Superior temporal gyrus (tissue), 1 donor: ENCODE measurements at regions not wholly inside any gene's neighbourhood (a gene's known extent, or its start where the extent isn't known, plus 50 kb on each side); places are given as distances from the start of the nearest gene placed in this dataset.
"Not testable (repeated sequence)": the region's sequence is repeated elsewhere in the genome, so short reads cannot be mapped to it uniquely, and the experiment has no call there.

Experiments
- DNase-seq: peaks from one replicate; pipeline ENCODE4 v3.0.0-alpha.2; 2016; ENCODE audit errors: extremely low spot score

DNA sequence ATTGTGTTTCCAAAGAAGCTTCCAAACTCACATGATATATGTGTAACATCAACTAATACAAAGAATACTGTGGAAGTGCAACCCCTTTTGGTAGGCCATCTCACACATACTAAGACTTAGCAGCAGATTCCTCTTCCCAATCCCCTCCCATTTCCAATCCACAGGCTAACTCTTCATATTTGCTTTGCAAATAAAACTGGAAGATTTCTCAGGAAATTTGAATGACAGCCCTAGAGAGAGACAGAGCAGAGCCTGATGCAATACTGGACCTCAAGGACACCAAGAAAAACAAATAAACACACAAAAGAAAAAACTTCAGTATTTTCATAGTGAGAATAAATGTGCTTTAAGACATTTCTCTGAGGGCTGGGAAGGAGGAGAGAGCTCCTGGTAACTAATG, 190.2 kb upstream of the BRINP3 start:
- DNase-seq, result no peak

DNA sequence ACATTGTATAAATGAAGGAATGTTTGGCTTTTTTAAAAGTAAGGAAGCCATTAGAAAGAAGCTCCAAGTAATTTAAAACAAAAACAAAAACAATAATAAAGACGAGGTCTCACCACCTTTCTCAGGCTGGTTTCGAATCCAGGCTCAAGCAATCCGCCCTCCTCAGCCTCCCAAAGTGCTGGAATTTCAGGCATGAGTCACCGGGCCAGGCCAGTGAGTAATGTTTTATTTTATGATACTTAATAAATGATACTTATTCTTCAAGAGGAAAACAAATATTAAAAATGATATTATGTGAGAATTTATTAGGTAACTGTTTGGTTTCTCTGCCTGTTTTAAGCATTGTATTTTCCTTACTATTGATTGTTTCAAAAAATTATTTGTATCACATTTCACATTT, 201.4 kb upstream of the BRINP3 start:
- DNase-seq, result no peak

DNA sequence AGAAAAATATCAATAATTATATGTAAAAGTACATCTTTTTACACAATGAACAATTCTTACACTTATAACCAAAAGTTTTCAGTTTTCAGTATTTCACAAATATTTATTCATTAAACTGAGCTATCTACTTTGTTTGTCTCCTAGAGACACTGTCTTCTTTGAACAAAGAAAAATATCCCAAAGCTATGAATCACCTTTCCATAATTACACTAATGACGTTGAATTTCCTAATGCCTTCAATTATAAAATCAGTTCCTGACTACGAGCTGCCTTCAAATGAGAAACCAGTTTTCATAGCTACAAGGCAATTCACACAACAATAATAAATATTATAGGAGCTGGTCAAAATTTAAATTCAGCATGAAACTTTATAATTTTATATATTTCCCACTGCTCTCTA, 201.8 kb upstream of the BRINP3 start:
- no peak for DNase-seq

DNA sequence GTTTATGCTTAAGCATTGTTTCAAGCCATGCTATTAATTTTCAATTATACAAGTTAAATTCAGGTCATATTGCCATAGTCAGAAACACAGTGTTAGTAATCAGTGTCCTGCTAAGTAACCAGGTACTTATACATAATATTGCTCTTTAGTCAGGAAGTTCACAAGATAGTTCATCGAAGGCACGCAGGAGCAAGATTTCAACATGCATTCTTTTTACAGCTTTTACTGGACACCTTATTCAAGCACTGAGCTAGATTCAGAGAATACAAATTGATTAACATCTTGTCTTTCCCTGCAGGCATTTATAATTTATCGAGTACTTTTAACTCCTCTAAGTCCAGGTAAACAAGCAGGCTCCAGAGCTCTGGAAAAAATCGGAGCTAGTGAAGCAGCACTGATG, 202.3 kb upstream of the BRINP3 start:
- DNase-seq, result no peak

DNA sequence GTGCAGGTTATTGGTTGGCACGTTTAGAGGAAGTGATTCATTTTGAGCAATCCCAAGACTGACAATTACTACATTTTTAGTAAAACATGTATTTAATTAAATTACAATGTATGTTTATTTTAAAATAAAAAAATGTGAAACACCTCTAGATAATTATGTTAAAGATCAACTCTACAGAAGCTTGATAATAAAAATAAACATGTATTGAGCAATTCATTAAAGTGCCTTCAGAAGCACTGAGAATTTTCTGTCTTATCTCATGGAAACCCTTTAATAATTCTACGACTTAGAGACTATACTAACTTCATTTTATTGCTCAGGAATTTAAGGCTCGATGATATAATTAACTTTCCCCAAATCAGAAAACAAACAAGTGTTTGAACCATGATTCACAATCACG, 208.0 kb upstream of the BRINP3 start:
- no peak for DNase-seq

DNA sequence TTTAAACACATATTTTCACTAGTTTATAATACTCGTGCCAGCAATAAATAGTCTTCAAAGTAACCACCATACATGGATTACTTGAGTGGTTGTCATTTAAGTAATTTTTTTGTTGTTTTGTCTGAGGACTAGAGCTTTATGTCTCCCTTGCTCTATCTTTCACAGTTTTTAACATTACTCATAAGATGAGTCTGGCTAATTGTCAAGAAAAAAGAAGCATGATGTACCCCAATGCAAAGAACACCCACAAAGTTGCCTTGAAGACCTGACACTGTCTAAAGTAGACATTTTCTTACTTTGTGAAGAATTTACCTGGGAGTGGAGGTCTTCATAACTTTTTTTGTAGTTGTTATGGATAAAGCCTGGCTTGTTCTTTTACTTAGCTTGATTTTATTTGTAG, 210.4 kb upstream of the BRINP3 start:
- no peak for DNase-seq

DNA sequence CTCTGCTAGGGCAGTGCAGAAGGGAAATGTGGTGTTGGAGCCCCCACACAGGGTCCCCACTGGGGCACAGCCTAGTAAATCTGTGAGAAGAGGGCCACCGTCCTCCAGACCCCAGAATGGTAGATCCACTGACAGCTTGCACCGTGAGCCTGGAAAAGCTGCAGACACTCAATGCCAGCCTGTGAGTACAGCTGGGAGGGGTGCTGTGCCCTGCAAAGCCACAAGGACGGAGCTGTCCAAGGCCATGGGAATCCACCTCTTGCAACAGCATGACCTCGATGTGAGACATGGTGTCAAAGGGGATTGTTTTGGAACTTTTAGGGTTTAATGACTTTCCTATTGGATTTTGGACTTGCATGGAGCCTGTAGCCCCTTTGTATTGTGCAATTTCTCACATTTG, 220.8 kb upstream of the BRINP3 start:
- DNase-seq, result not testable (repeated sequence)

DNA sequence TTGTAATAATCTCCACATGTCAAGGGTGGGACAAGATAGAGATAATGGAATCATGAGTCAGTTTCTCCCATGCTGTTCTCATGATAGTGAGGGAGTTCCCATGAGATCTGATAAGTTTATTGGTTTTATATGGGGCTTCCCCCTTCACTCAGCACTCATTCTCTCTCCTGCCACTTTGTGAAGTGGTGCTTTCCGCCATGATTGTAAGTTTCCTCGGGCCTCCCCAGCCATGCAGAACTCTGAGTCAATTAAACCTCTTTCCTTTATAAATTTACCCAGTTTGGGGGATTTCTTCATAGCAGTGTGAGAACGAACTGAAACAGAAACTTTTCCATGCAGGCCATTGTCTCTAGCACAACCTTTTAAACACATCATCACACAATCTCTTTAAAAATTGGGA, 221.5 kb upstream of the BRINP3 start:
- DNase-seq, result no peak

DNA sequence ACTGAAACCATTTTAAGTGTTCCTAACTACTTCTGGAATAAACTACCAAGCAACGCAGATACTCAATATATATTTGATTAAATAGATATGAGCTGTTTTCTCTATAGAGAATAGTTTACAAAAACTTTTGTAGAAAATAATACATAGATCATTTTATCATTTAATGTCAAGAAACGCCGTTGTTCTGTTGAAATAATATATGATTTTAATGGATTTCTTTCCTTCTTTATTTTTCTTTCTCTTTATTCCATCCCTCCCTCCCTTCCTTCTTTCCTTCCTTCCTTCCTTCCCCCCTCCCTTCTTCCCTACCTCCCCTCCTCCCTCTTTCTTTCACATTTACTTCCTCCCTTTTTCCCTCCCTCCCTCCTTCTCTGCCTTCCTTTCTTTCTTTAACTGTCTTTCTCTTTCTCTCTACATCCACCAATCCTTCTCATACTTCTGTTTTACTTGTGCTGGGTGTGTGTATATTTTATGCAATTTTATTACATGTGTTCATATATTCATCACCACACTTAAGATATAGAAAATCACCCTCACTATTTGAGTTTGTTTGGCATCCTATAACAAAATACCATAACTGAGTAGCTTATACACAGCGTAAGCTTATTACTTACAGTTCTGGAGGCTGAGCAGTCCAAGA, 230.9 kb upstream of the BRINP3 start:
- DNase-seq, result no peak

DNA sequence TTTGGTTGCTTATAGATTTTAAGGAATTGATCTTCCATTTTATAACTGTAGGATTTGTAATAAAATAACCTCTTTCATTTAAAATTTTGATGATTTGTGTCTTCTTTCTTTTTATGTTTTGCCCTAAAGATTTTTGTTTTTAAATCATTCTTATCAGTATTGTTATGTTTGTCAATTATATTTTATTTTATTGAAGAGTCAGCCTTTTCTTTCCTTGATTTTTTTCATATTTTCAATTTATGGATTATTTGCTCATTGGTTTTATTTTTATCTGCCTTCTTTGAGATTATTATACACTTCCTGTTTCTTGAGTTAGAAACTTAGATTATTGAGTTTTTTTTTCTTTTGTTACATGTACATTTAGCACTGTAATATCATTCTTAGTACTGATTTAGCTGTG, 233.4 kb upstream of the BRINP3 start:
- DNase-seq, result no peak

DNA sequence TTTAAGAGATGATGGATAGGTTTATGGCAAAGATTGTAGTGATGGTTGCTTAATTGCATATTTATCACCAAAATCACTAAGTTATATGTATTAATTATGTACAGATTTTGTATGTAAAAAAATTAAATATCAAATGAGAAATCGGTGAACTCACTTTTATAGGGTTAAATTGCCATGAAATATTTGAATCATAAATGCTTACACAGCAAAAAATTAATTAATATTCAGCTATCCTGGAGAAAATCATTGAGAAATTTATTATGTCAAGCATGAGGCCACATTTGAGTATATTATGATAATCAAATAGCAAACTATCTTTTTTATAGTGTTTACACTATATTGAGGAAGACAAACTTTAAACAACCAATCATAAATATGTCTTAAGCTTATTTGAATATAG, 239.4 kb upstream of the BRINP3 start:
- DNase-seq, result no peak

DNA sequence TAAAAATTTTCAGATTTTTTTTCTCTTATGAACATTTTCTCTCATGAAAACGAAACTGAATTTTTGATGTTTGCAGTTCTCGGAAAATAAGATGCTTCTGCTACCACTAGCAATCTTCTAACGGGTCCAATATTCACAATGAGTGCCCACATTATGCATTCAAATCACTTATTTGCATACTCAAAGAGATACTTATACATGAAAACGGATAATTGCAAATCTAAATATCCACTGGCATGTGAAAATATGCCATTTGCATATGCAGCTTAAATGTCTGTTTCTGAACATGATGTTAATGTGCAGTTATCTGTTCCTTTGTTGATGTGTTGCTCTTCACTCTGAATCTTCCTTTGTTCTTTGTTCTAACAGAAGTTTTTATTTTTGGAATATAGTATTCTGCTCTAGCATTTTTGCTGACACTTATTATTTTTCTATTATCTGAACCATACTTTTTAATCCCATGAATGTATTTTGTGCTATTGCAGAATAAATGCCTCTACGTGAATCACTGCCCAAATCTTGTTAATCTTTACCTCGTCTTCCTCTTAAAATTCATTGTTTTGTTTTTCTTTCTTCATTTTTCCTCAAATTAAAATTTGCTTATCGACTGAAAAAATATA, 259.4 kb upstream of the BRINP3 start:
- DNase-seq, result no peak

DNA sequence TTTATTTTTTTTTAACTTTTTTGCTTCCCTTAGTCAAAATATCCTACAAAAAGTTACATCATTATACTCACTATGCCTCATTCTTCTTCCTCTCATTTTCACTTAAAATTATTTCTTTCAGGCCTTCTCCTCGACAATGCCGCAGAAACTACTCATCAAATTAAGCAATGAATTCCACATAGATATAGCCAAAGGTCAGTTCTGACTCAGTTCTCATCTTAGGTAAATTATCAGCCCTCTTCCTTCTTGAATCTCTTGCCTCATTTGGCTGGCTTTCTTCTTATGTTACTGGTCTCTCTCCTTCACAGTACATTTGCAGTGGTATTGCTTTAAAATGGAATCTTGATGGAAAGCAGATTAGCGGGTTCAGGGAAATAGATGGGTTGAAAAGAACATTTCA, 260.7 kb upstream of the BRINP3 start:
- no peak for DNase-seq

DNA sequence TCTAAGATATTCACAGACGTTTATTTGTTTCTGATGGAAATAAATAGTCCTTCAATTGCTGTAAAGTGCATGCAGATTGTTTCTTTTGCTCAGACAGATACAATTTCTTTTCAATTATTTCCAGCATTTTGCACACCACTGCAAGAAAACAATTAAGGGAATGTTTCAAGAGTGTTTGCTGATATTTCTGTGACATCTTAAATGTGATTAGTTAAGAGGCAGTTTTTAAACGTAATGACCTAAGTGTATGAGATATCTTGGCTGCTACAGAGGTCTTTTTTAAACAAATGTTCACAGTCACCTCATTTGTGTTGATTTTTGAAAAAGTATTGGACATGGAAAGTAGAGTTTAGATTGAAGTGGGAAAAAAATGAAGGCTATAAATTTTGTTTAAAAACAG, 262.3 kb upstream of the BRINP3 start:
- DNase-seq, result no peak

DNA sequence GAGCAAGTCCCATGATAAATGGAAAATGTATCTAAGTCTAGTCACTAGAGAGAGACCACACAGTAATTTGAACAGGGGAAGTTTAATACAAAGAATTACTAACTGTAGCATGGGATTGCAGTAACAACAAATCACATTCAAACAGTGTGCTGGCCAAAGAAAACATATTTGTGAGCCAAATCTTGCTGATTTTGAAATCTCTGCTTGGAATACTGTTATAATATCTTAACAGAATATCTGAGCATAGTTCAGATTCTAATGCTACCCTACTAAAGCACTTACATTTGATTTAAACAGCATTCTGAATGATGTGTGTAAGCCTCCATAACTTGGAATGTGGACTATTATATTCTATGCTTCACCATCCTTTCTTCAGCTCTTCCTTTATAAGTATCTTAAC, 270.0 kb upstream of the BRINP3 start:
- DNase-seq, result no peak

DNA sequence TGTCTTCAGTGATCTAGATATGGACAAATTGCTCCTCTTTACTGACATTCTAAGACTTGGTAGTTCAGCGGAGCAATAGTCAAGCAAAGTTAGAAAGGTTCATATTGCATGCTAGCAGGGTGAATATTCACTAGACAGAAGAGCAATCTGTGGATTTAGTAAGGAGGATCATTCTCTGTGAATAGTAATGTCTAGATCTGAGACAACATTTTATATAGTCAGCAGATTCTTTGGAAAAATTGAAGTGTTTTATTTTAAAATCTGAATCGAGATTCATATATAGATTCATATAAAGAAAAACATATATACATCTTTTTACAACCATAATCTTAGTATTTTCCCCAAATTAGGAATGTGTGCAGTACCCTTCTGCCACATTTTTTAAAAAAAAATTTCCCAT, 274.5 kb upstream of the BRINP3 start:
- DNase-seq, result no peak

DNA sequence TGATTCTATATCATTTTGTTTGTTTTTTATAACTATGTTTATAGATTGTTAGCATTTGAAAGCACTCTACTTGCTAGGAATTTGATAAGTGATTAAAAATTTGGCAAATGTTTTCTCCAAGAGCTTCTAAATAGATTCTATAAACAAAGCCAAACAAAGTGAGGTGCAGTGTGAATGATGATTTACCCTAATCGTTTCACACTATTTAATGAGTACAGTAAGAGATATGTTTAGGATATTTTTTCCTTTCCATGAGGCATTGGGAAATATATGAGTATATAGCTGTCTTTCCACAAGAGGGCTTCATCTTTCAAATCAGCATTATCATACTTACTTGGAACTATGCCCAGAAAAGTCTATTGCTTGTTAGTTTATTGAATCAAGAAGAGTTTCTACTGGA, 277.0 kb upstream of the BRINP3 start:
- DNase-seq, result no peak

DNA sequence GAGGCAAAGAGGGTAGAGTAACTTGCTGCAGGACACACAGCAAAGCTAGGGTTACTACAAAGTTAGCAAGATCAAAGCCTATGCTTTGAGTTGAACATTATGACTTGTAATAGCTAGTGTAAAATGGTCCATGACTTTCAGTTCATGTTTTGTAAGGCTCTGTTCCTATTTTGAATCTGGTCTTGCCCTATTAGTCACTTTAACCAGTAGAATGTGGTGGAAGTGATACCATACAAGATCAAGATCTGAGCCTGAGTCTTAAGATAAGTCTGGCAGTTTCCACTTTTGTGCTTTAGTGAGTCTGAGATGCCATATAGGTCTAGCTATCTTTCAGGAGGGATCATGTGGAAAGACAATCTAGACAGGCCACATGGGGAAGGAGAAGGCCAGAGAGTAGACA, 282.1 kb upstream of the BRINP3 start:
- no peak for DNase-seq

DNA sequence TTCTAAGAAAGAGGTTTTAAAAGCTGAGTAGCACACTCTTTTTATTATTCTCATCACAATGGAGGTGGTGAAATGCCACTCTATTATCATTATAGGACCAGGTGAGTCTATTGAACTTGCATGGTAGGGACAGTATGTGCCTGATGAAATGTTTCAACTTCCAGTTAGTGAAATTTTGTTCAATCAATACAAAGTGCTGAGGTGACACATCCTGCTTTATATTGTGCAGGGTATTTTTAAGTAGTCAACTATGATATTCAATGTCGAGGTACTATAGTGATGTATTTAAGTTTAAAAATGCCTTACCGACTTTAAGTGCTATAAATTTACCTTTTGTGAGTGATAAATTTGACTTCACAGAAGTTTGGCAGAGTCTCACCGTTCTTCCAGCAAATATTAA, 284.7 kb upstream of the BRINP3 start:
- DNase-seq, result no peak

DNA sequence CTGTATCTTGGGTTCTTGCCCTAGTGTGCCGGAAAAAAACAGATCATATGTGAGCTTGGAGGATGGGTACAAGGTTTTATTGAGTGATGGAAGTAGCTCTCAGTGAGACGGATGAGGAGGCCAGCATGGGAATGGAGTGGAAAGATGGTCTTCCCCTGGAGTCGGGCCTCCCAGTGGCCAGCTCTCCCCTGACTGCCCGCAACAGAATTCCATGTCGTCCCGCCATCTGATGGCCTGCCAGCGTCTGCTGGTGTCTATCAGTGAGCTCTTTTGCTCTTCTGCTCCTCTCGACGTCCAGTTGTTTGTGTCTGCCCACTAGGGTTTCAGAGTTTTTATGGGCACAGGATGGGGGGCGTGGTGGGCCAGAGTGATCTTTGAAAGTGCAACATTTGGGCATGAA, 315.2 kb upstream of the BRINP3 start:
- no peak for DNase-seq

DNA sequence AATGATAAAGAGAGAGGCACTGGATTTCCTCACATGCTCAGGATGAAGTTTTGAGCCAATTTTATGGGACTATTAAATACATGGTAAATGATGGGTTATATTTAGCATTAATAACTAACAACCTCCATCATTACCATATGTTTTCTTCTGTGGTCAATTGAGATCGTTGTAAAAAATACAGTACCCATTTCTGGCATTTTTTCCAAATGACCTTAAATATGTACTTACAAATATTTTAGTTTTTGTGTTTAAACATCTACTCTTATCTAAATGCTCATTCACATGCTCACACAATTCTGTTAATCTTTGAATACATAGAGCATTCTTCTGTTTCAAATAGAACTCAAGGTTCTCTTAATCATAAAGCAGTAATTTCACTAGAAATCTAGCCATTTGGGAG, 330.0 kb upstream of the BRINP3 start:
- DNase-seq, result no peak

DNA sequence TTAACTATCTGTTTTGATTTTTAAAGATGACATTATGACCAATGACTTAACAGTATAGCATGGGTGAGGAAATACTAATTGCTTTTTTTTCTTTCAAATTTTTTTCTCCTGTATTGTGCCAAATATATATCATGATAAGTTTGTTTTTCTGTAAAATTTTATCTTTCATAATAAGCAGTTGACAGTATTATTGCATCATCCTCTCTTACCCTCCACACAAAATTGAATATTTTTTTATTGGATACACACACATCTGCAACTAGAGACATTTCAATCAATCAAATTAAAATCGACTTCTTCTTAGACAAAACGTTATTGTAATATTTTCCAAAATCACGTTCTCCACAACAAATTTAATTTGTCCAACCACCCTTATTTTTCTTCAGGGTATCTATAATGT, 330.4 kb upstream of the BRINP3 start:
- DNase-seq, result no peak

DNA sequence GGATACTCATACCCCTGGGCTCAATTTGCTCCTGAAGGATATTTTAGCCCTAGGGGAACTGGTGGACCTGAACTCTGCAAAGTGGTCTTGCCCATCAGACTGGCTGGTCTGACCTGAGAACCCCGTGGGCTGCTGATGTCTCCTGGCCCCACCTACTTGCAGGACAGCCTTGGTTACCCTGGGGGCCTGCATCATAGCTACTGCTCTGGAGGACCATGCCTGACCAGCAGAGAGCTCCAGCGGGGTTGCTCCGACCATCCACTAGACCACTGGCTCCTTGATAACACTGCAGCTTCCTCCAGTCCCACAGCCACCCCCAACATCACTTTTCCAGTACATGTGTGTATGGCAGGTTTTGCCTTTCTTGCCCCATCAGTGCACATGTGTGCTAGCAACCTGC, 331.6 kb upstream of the BRINP3 start:
- DNase-seq, result no peak

DNA sequence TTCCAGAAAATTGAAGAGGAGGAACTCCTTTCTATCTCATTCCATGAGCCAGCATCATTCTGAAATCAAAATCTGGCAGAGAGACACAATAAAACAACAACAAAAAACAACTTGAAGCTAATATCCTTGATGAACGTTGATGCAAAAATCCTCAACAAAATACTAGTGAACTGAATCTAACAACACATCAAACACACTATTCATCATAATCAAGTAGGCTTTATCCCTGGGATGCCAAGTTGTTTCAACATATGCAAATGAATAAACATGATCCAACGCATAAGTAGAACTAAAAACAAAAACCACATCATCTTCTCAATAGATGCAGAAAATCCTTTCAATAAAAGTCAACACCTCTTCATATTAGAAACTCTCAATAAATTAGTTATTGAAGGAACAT, 335.3 kb upstream of the BRINP3 start:
- DNase-seq, result no peak
